Activated T-cell treated with anti-CD3 and anti-CD28 coated beads, Interleukin-2, amount 50 U/mL, for 1 hour (primary cell): ENCODE measurements at regions not wholly inside any gene's neighbourhood (a gene's known extent, or its start where the extent isn't known, plus 50 kb on each side); places are given as distances from the start of the nearest gene placed in this dataset.

ENCODE experiments used
- DNase-seq: peaks from one replicate; pipeline ENCODE4 v3.0.0-alpha.2; 2020

- no peak for DNase-seq
Measured at GRCh38 chr5:30932273-30933017, 261.0 kb upstream of the CDH6 start.

- no peak for DNase-seq
Measured at GRCh38 chr5:30930736-30931135, 262.8 kb upstream of the CDH6 start.

- no peak for DNase-seq
Measured at GRCh38 chr5:30928956-30929355, 264.5 kb upstream of the CDH6 start.

- DNase-seq, result no peak
Measured at GRCh38 chr5:30926218-30926617, 267.3 kb upstream of the CDH6 start.

- DNase-seq, result no peak
Measured at GRCh38 chr5:30921388-30921787, 272.1 kb upstream of the CDH6 start.

- DNase-seq, result no peak
Measured at GRCh38 chr5:30918171-30918570, 275.3 kb upstream of the CDH6 start.

GRCh38 chr5:30908356-30908755, 285.1 kb upstream of the CDH6 start:
- no peak for DNase-seq

- no peak for DNase-seq
Measured at GRCh38 chr5:30900367-30900766, 293.1 kb upstream of the CDH6 start.

- DNase-seq, result no peak
Measured at GRCh38 chr5:30894811-30895210, 298.7 kb upstream of the CDH6 start.

- DNase-seq, result no peak
Measured at GRCh38 chr5:30891660-30892059, 301.8 kb upstream of the CDH6 start.

GRCh38 chr5:30890377-30890776, 303.1 kb upstream of the CDH6 start:
- DNase-seq, result no peak

GRCh38 chr5:30880514-30880913, 313.0 kb upstream of the CDH6 start:
- DNase-seq, result no peak

- no peak for DNase-seq
Measured at GRCh38 chr5:30879887-30880286, 313.6 kb upstream of the CDH6 start.

GRCh38 chr5:30878746-30879145, 314.7 kb upstream of the CDH6 start:
- no peak for DNase-seq

GRCh38 chr5:30878296-30878695, 315.2 kb upstream of the CDH6 start:
- no peak for DNase-seq

GRCh38 chr5:30874241-30875034, 319.0 kb upstream of the CDH6 start:
- no peak for DNase-seq

- no peak for DNase-seq
Measured at GRCh38 chr5:30871196-30871595, 322.3 kb upstream of the CDH6 start.

- no peak for DNase-seq
Measured at GRCh38 chr5:30867711-30868110, 325.8 kb upstream of the CDH6 start.

GRCh38 chr5:30866142-30866541, 327.3 kb upstream of the CDH6 start:
- DNase-seq, result no peak

GRCh38 chr5:30856242-30856641, 337.2 kb upstream of the CDH6 start:
- no peak for DNase-seq

GRCh38 chr5:30853158-30853557, 340.3 kb upstream of the CDH6 start:
- no peak for DNase-seq

- DNase-seq, result no peak
Measured at GRCh38 chr5:30850866-30851265, 342.6 kb upstream of the CDH6 start.

GRCh38 chr5:30849931-30850710, 343.4 kb upstream of the CDH6 start:
- DNase-seq, result no peak

GRCh38 chr5:30846171-30846570, 347.3 kb upstream of the CDH6 start:
- DNase-seq, result no peak
